SU-DHL-6 (cell line): ENCODE measurements at regions not wholly inside any gene's neighbourhood (a gene's known extent, or its start where the extent isn't known, plus 50 kb on each side); places are given as distances from the start of the nearest gene placed in this dataset.

ENCODE experiments used
- CTCF ChIP-seq: fragments of 200-600 bp; sonication (generic); IDR thresholded peaks from one replicate; pipeline ENCODE4 v1.5.1; 2017; ENCODE audit warnings: antibody characterized with exemption, mild to moderate bottlenecking, low read length, moderate library complexity; ENCODE audit not compliant: insufficient read depth, poor library complexity, severe bottlenecking
- EZH2phosphoT487 ChIP-seq: fragments of 200-600 bp; sonication (generic), shearing (Covaris generic); conservative IDR thresholded peaks from 2 replicates; pipeline ENCODE4 v1.6.1; 2018; ENCODE audit warnings: mild to moderate bottlenecking, antibody characterized with exemption, low read length, moderate library complexity, mixed read lengths

- TF ChIP-seq CTCF (no peak), EZH2phosphoT487 (no peak)
Observed at GRCh38 chr5:92527311-92528078, 1053.5 kb downstream of the NR2F1-AS1 start.
